PC-9 (cell line): ENCODE measurements at regions not wholly inside any gene's neighbourhood (a gene's known extent, or its start where the extent isn't known, plus 50 kb on each side); places are given as distances from the start of the nearest gene placed in this dataset.

Experiments used
- BruUV-seq: library from RNA; stranded (reverse); fragments of 400-500 nt; replicated peaks from 2 replicates; lab custom pipeline; 2021; lab: Mats Ljungman, UMichigan
- CTCF ChIA-PET: fragments of 300-600 bp; sonication (Branson Sonifier 250); formaldehyde crosslinking; loops from one replicate; lab custom pipeline; 2022; ENCODE audit warnings: antibody characterized with exemption; lab: Charles Lee
- POLR2A ChIA-PET: fragments of 300-600 bp; sonication (Branson Sonifier 250); formaldehyde crosslinking; loops from one replicate; lab custom pipeline; 2022; ENCODE audit warnings: antibody characterized with exemption; ENCODE audit not compliant: unreplicated experiment; lab: Charles Lee
- DNase-seq, 2 experiments: peaks; one replicate each; pipeline versions ENCODE4 v3.0.0 to v3.0.0-alpha.2; 2015 to 2022; ENCODE audit warnings: mixed read lengths in 1 of 2
- H2AFZ ChIP-seq: fragments of 200-600 bp; sonication (generic); 2 replicates; pipeline ENCODE4 v1.8.1; 2017; ENCODE audit warnings: antibody characterized with exemption
- H3F3A ChIP-seq: fragments of 200-600 bp; sonication (generic); 2 replicates; pipeline ENCODE4 v1.8.1; 2017; ENCODE audit warnings: antibody characterized with exemption, mild to moderate bottlenecking, low read depth; ENCODE audit not compliant: insufficient read depth
- H3K27ac ChIP-seq: fragments of 200-600 bp; sonication (generic); 2 replicates; pipeline ENCODE4 v1.6.1; 2016; ENCODE audit warnings: mixed run types
- H3K27me3 ChIP-seq: fragments of 200-600 bp; sonication (generic); 2 replicates; pipeline ENCODE4 v1.6.1; 2016; ENCODE audit warnings: low read depth, mixed run types; ENCODE audit not compliant: insufficient read depth
- H3K36me3 ChIP-seq: fragments of 200-600 bp; sonication (generic); 2 replicates; pipeline ENCODE4 v1.6.1; 2016; ENCODE audit warnings: low read depth, mixed run types
- H3K4me1 ChIP-seq: fragments of 200-600 bp; sonication (generic); replicated peaks from 2 replicates; pipeline ENCODE4 v1.6.1; 2016; ENCODE audit warnings: mixed run types; ENCODE audit not compliant: insufficient read depth
- H3K4me2 ChIP-seq: fragments of 200-600 bp; sonication (generic); 2 replicates; pipeline ENCODE4 v1.6.1; 2017; ENCODE audit warnings: mixed run types
- H3K4me3 ChIP-seq: fragments of 200-600 bp; sonication (generic); 2 replicates; pipeline ENCODE4 v1.6.1; 2016; ENCODE audit warnings: mixed run types
- H3K79me2 ChIP-seq: fragments of 200-600 bp; sonication (generic); 2 replicates; pipeline ENCODE4 v1.6.1; 2017; ENCODE audit warnings: low read depth, mixed run types
- H3K9me2 ChIP-seq: fragments of 200-600 bp; sonication (generic); 2 replicates; pipeline ENCODE4 v1.8.1; 2017; ENCODE audit warnings: mild to moderate bottlenecking; ENCODE audit not compliant: insufficient read depth
- H3K9me3 ChIP-seq: fragments of 200-600 bp; sonication (generic); 2 replicates; pipeline ENCODE4 v1.8.1; 2016; ENCODE audit warnings: low read depth; ENCODE audit not compliant: insufficient read depth
- H4K20me1 ChIP-seq: fragments of 200-600 bp; sonication (generic); 2 replicates; pipeline ENCODE4 v1.8.1; 2017; ENCODE audit not compliant: insufficient read depth
- CTCF ChIP-seq: fragments of 200-600 bp; sonication (generic); conservative IDR thresholded peaks from 2 replicates; pipeline ENCODE4 v1.6.1; 2017; ENCODE audit warnings: mixed run types, antibody characterized with exemption, mild to moderate bottlenecking, moderate library complexity
- EZH2 ChIP-seq: fragments of 200-600 bp; sonication (generic); IDR thresholded peaks from 2 replicates; pipeline ENCODE4 v1.8.0; 2017; ENCODE audit warnings: antibody characterized with exemption, low read depth
- intact Hi-C: fragments of 100-400 bp; cut with micrococcal nuclease; formaldehyde crosslinking; loops from one replicate; pipeline ENCODE4 v1.10.0; 2022; ENCODE audit not compliant: unreplicated experiment

DNA sequence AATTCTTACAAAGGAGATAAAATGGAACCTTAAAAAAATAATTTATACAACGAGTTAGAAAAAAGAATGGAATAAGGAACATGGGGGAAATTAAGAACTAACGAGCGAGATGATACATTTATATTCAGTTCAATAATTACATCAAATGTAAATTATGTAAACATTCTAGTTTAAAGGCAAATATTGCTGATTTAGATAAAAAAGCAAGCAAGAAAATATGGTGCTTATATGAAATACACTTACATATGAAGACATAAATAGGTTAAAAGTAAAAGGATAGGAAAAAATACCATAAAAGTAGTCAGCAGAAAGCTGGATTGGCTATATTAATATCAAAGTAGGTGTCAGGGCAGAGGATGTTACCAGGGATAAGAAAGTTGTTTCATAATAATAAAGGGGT, 127.0 kb upstream of the AHR start:
- Histone ChIP-seq H3K36me3 (no peaks in the 10 kb centered on the region), H3K4me2 (no peak overlapping the region), H3K9me2 (0 out of 2 replicates have a peak, but pooled peaks cover 3% of the 10 kb centered on the region), H3F3A (no peaks in the 10 kb centered on the region), H3K79me2 (no peaks in the 10 kb centered on the region), H3K27ac (no peak overlapping the region), H3K27me3 (no peaks in the 10 kb centered on the region), H3K4me3 (no peak overlapping the region), H3K9me3 (no peaks in the 10 kb centered on the region), H3K4me1 (no peaks in the 10 kb centered on the region), H2AFZ (no peak overlapping the region), H4K20me1 (no peaks in the 10 kb centered on the region)
- ChIA-PET CTCF (no interaction called here), POLR2A (no interaction called here)
- intact Hi-C loops, result no loop called here
- no peak for DNase-seq
- TF ChIP-seq CTCF, result no peak
- BruUV-seq, result no TSS peak

GRCh38 chr7:17176371-17177032, 122.0 kb upstream of the AHR start:
- Histone ChIP-seq H3K27me3 (no peaks in the 10 kb centered on the region), H3K9me2 (no peaks in the 10 kb centered on the region; the same call in 1 of the 2 replicates), H3K4me1 (no peaks in the 10 kb centered on the region), H3K79me2 (no peaks in the 10 kb centered on the region), H3K27ac (no peak overlapping the region), H2AFZ (no peak overlapping the region), H3K9me3 (no peaks in the 10 kb centered on the region), H3K4me3 (no peak overlapping the region), H3K4me2 (no peak overlapping the region), H4K20me1 (no peaks in the 10 kb centered on the region), H3F3A (no peaks in the 10 kb centered on the region), H3K36me3 (no peaks in the 10 kb centered on the region)
- TF ChIP-seq CTCF (no peak), EZH2 (no peak)
- ChIA-PET POLR2A (no interaction called here), CTCF (interaction anchor here (0.6 kb wide), 1 partner anchor 70 kb away, joined by 3 read pairs; no protein-coding TSS in a partner anchor)
- intact Hi-C loops, result no loop called here
- no TSS peak for BruUV-seq
- no peak for DNase-seq

- Histone ChIP-seq H3K9me3 (no peaks in the 10 kb centered on the region), H3K79me2 (no peaks in the 10 kb centered on the region), H2AFZ (no peak overlapping the region), H3K36me3 (no peaks in the 10 kb centered on the region), H3K4me1 (no peaks in the 10 kb centered on the region), H3K27ac (no peak overlapping the region), H3K4me2 (no peak overlapping the region), H3K9me2 (no peaks in the 10 kb centered on the region; the same call in 1 of the 2 replicates), H3K4me3 (no peak overlapping the region), H3F3A (no peaks in the 10 kb centered on the region), H3K27me3 (no peaks in the 10 kb centered on the region), H4K20me1 (no peaks in the 10 kb centered on the region)
- TF ChIP-seq EZH2 (no peak), CTCF (no peak)
- intact Hi-C loops, result no loop called here
- CTCF ChIA-PET, result no interaction called here
- POLR2A ChIA-PET, result interaction anchor here (0.7 kb wide), 1 partner anchor 123 kb away, joined by 3 read pairs; no protein-coding TSS in a partner anchor
- BruUV-seq, result no TSS peak
- no peak for DNase-seq
Observed at GRCh38 chr7:17178545-17178944, 119.9 kb upstream of the AHR start.
